B cell (primary cell): ENCODE measurements at regions not wholly inside any gene's neighbourhood (a gene's known extent, or its start where the extent isn't known, plus 50 kb on each side); places are given as distances from the start of the nearest gene placed in this dataset.

ENCODE experiments used
- ATAC-seq: fragments of 200-7000 bp; cut with Tn5 transposase; one replicate; pipeline ENCODE4 v1.10.0; 2021; ENCODE audit warnings: low read depth, mild to moderate bottlenecking, moderate number of reproducible peaks, moderate library complexity
- CTCF ChIA-PET: fragments of 350-600 bp; sonication (Branson Sonifier 250); formaldehyde crosslinking; loops from one replicate; lab custom pipeline; 2021; ENCODE audit warnings: antibody characterized with exemption, inconsistent platforms; lab: Charles Lee
- POLR2A ChIA-PET: fragments of 350-600 bp; sonication (Branson Sonifier 250); formaldehyde crosslinking; loops from one replicate; lab custom pipeline; 2021; ENCODE audit warnings: antibody characterized with exemption; lab: Charles Lee
- DNase-seq: peaks from one replicate; pipeline ENCODE4 v3.0.0; 2013
- H2AFZ ChIP-seq: 2 replicates; pipeline ENCODE4 v1.6.1; 2012; ENCODE audit warnings: mild to moderate bottlenecking, low read depth, low read length; ENCODE audit not compliant: insufficient read depth, poor library complexity, severe bottlenecking
- H3K27ac ChIP-seq, 2 donors: 1 replicate in 1 of 2; 2 replicates in 1 of 2; pipeline ENCODE4 v1.5.1; 2012 to 2013; ENCODE audit warnings: low read length in 2 of 2, mild to moderate bottlenecking in 2 of 2, moderate library complexity in 1 of 2
- H3K27me3 ChIP-seq, 4 experiments: fragments of 200-600 bp in 1 of 4; sonication (generic) in 1 of 4; replicated peaks in 1 of 4; 1 replicate in 2 of 4; 2 replicates in 2 of 4; pipeline versions ENCODE4 v1.6.1 to v1.7.0; 2013 to 2016; ENCODE audit warnings: low read length in 3 of 4, mild to moderate bottlenecking in 2 of 4, mixed read lengths in 1 of 4, moderate library complexity in 1 of 4; ENCODE audit not compliant: insufficient read depth in 4 of 4, control insufficient read depth in 3 of 4; ENCODE audit errors: control extremely low read depth in 1 of 4
- H3K36me3 ChIP-seq, 2 experiments: replicated peaks in 1 of 2; 1 replicate in 1 of 2; 2 replicates in 1 of 2; pipeline versions ENCODE4 v1.6.1 to v1.7.1; 2013; ENCODE audit warnings: low read length in 1 of 2; ENCODE audit not compliant: insufficient read depth in 2 of 2, control insufficient read depth in 1 of 2; ENCODE audit errors: control extremely low read depth in 1 of 2, extremely low read depth in 1 of 2
- H3K4me1 ChIP-seq, 2 donors: fragments of 200-600 bp in 1 of 2; sonication (generic) in 1 of 2; 1 replicate in 1 of 2; 2 replicates in 1 of 2; pipeline versions ENCODE4 v1.5.1 to v1.6.1; 2013 to 2017; ENCODE audit warnings: low read length in 2 of 2; ENCODE audit not compliant: control insufficient read depth in 2 of 2, insufficient read depth in 2 of 2
- H3K4me2 ChIP-seq: replicated peaks from 2 replicates; pipeline ENCODE3; 2012; ENCODE audit warnings: mild to moderate bottlenecking, low read depth, low read length; ENCODE audit not compliant: poor library complexity, severe bottlenecking
- H3K4me3 ChIP-seq, 5 experiments: fragments of 200-600 bp in 1 of 5; sonication (generic) in 1 of 5; 1 replicate in 3 of 5; 2 replicates in 2 of 5; pipeline versions ENCODE4 v1.5.1 to v1.7.0; 2011 to 2016; ENCODE audit warnings: low read length in 4 of 5, mild to moderate bottlenecking in 4 of 5, low read depth in 2 of 5, control low read depth in 1 of 5, moderate library complexity in 1 of 5; ENCODE audit not compliant: insufficient read depth in 1 of 5; ENCODE audit errors: control extremely low read depth in 1 of 5, extremely low read depth in 1 of 5
- H3K79me2 ChIP-seq: fragments of 200-600 bp; sonication (generic); one replicate; pipeline ENCODE4 v1.6.0; 2016; ENCODE audit warnings: low read length; ENCODE audit not compliant: control insufficient read depth, insufficient read depth
- H3K9ac ChIP-seq: fragments of 200-600 bp; sonication (generic); 2 replicates; pipeline ENCODE4 v1.6.1; 2017; ENCODE audit warnings: mild to moderate bottlenecking, low read length, moderate library complexity
- H3K9me3 ChIP-seq, 3 donors: one replicate each; pipeline versions ENCODE4 v1.6.1 to v1.7.1; 2013; ENCODE audit warnings: low read length in 2 of 3; ENCODE audit not compliant: control insufficient read depth in 2 of 3, insufficient read depth in 1 of 3; ENCODE audit errors: control extremely low read depth in 1 of 3
- H4K20me1 ChIP-seq: 2 replicates; pipeline ENCODE4 v1.6.0; 2012; ENCODE audit warnings: mild to moderate bottlenecking, low read length; ENCODE audit not compliant: insufficient read depth, control insufficient read depth, poor library complexity, severe bottlenecking
- H3K27ac Mint-ChIP-seq: one replicate; pipeline ENCODE4 v1.8.0; 2021; ENCODE audit warnings: mixed read lengths
- H3K27me3 Mint-ChIP-seq: one replicate; pipeline ENCODE4 v1.8.0; 2021; ENCODE audit warnings: mixed read lengths
- H3K4me1 Mint-ChIP-seq: one replicate; pipeline ENCODE4 v1.8.0; 2021; ENCODE audit warnings: mixed read lengths
- H3K4me3 Mint-ChIP-seq: one replicate; pipeline ENCODE4 v1.8.0; 2021; ENCODE audit warnings: mixed read lengths
- H3K9me3 Mint-ChIP-seq: one replicate; pipeline ENCODE4 v1.8.0; 2022; ENCODE audit warnings: mixed read lengths; ENCODE audit not compliant: insufficient read depth
- EZH2 ChIP-seq: IDR thresholded peaks from 2 replicates; pipeline ENCODE4 v1.6.1; 2012; ENCODE audit warnings: borderline replicate concordance, low read depth, mild to moderate bottlenecking, moderate library complexity, low read length; ENCODE audit not compliant: insufficient read depth, poor library complexity, severe bottlenecking
- WGBS: methylation state at CpG from one replicate; pipeline ENCODE4 v1.1.5; 2013; ENCODE audit warnings: missing lambda C conversion rate; ENCODE audit not compliant: insufficient coverage; 5-methylcytosine and 5-hydroxymethylcytosine counted together
- intact Hi-C: fragments of 100-400 bp; cut with micrococcal nuclease; formaldehyde crosslinking; loops from one replicate; pipeline ENCODE4 v1.10.0; 2022
- TF ChIP-seq, protein P1 (sequence below): fragments of 200-600 bp; IDR thresholded peaks from one replicate; pipeline ENCODE4 v1.8.0; 2022; ENCODE audit warnings: antibody characterized with exemption, mild to moderate bottlenecking

DNA sequence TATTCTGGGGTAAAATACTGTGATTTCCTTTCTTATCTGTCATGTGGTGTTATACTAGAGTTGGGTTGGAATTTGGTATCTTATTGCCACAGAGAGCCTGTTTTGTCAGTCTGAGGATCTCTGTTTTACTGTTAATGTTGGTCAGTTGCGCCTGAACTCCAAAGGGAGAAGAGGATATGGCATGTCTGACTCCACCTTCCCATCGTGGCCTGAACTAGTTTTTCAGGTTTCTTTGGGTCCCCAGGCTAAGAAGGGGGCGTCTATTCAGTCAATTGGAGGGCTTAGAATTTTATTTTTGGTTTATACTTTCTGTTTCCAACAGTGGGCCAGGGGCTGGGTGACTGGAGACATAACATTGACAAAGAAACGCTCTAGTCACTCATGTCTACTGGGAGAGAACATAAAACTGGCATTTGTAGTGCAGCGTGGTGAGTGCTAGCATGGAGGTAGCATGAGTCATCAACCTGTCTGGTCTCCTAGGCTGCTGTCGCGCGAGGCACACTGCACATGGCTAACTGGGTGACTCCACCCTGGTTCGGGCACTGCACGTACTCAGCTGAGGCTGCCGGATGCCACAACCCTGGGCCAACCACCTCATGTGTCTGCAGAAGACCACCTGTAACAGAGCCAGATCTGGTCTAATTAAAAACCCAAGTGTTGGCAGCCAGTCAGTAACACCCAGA, 120.1 kb upstream of the OR9Q1 start:
- H3K27ac ChIP-seq = no peak overlapping the region
- no peaks in the 10 kb centered on the region for H4K20me1 ChIP-seq
- ATAC-seq (no peak), DNase-seq (no peak)
- CTCF ChIA-PET = no interaction called here
- H3K4me3 Mint-ChIP-seq = no peak overlapping the region
- 26% methylated on average over 11 of the region's 11 CpGs for WGBS
- H3K4me3 ChIP-seq = no peak overlapping the region
- no peak overlapping the region for H2AFZ ChIP-seq
- H3K27me3 Mint-ChIP-seq = peaks cover 21% of the 10 kb centered on the region
- peaks cover 0 to 5% (median 0%) of the 10 kb centered on the region in 4 experiments for H3K27me3 ChIP-seq
- intact Hi-C loops = no loop called here
- H3K4me2 ChIP-seq = no peak overlapping the region
- H3K4me1 ChIP-seq = no peaks in the 10 kb centered on the region
- TF ChIP-seq EZH2 = no peak
- TF ChIP-seq, protein P1, sequence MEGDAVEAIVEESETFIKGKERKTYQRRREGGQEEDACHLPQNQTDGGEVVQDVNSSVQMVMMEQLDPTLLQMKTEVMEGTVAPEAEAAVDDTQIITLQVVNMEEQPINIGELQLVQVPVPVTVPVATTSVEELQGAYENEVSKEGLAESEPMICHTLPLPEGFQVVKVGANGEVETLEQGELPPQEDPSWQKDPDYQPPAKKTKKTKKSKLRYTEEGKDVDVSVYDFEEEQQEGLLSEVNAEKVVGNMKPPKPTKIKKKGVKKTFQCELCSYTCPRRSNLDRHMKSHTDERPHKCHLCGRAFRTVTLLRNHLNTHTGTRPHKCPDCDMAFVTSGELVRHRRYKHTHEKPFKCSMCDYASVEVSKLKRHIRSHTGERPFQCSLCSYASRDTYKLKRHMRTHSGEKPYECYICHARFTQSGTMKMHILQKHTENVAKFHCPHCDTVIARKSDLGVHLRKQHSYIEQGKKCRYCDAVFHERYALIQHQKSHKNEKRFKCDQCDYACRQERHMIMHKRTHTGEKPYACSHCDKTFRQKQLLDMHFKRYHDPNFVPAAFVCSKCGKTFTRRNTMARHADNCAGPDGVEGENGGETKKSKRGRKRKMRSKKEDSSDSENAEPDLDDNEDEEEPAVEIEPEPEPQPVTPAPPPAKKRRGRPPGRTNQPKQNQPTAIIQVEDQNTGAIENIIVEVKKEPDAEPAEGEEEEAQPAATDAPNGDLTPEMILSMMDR = no peak
- H3K36me3 ChIP-seq = no peaks in the 10 kb centered on the region
- no peaks in the 10 kb centered on the region for H3K4me1 Mint-ChIP-seq
- H3K79me2 ChIP-seq = no peaks in the 10 kb centered on the region
- POLR2A ChIA-PET = no interaction called here
- H3K9me3 ChIP-seq = no peaks in the 10 kb centered on the region
- no peak overlapping the region for H3K27ac Mint-ChIP-seq
- H3K9me3 Mint-ChIP-seq = no peaks in the 10 kb centered on the region
- no peak overlapping the region for H3K9ac ChIP-seq

DNA sequence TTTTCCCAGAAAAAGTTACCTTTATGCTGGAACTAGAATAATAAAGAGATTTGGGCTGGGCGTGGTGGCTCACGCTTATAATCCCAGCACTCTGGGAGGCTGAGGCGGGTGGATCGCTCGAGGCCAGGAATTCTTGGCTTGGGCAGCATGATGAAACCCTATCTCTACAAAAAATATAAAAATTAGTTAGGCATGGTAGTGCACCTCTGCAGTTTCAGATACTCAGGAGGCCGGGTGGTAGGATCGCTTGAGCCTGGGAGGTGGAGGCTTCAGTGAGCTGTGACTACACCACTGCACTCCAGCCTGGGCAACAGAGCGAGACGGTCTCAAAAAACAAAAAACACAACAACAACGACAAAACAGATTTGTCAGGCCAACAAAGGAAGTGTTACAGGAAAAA, 119.3 kb upstream of the OR9Q1 start:
- no peak overlapping the region for H3K4me3 ChIP-seq
- H3K9me3 ChIP-seq = no peaks in the 10 kb centered on the region
- Mint-ChIP-seq H3K4me3 (no peak overlapping the region), H3K27ac (no peak overlapping the region), H3K4me1 (no peaks in the 10 kb centered on the region), H3K27me3 (peaks cover 13% of the 10 kb centered on the region), H3K9me3 (no peaks in the 10 kb centered on the region)
- intact Hi-C loops = no loop called here
- TF ChIP-seq, protein P1 = no peak
- TF ChIP-seq EZH2 = no peak
- no CpG with 5 or more reads among the region's 10 CpGs for WGBS
- no peak for ATAC-seq
- ChIA-PET CTCF (no interaction called here), POLR2A (no interaction called here)
- no peaks in the 10 kb centered on the region for H3K79me2 ChIP-seq
- H3K4me1 ChIP-seq = no peaks in the 10 kb centered on the region
- no peak overlapping the region for H3K9ac ChIP-seq
- H3K36me3 ChIP-seq = no peaks in the 10 kb centered on the region
- no peaks in the 10 kb centered on the region for H4K20me1 ChIP-seq
- peaks cover 0 to 5% (median 0%) of the 10 kb centered on the region in 4 experiments for H3K27me3 ChIP-seq
- no peak overlapping the region for H3K4me2 ChIP-seq
- no peak overlapping the region for H2AFZ ChIP-seq
- H3K27ac ChIP-seq = no peak overlapping the region
- DNase-seq = no peak
